MCF 10A (cell line): ENCODE measurements at regions not wholly inside any gene's neighbourhood (a gene's known extent, or its start where the extent isn't known, plus 50 kb on each side); places are given as distances from the start of the nearest gene placed in this dataset.

ENCODE experiments used
- BruUV-seq: library from RNA; stranded (reverse); fragments of 400-500 nt; replicated peaks from 2 replicates; lab custom pipeline; 2021; lab: Mats Ljungman, UMichigan
- CTCF ChIA-PET: fragments of 300-600 bp; sonication (Branson Sonifier 250); formaldehyde crosslinking; extraction: SDS; loops from one replicate; lab custom pipeline; 2021; ENCODE audit warnings: antibody characterized with exemption, inconsistent platforms; lab: Yijun Ruan, JAX
- POLR2A ChIA-PET: fragments of 300-600, 350-650 bp; sonication (Branson Sonifier 250); formaldehyde crosslinking; extraction: SDS; loops from one replicate; lab custom pipeline; 2020; ENCODE audit warnings: antibody characterized with exemption, inconsistent platforms; lab: Yijun Ruan, JAX
- DNase-seq: peaks from one replicate; pipeline ENCODE4 v3.0.0-alpha.2; 2018; ENCODE audit not compliant: unreplicated experiment
- H3K27ac Mint-ChIP-seq: one replicate; pipeline ENCODE4 v1.8.0; 2022; ENCODE audit warnings: mild to moderate bottlenecking, low read depth, mixed read lengths; ENCODE audit not compliant: unreplicated experiment
- H3K27me3 Mint-ChIP-seq: one replicate; pipeline ENCODE4 v1.8.0; 2022; ENCODE audit warnings: mixed read lengths; ENCODE audit not compliant: insufficient read depth, unreplicated experiment
- H3K36me3 Mint-ChIP-seq: one replicate; pipeline ENCODE4 v1.8.0; 2022; ENCODE audit warnings: mild to moderate bottlenecking, moderate library complexity, mixed read lengths; ENCODE audit not compliant: insufficient read depth, unreplicated experiment
- H3K4me1 Mint-ChIP-seq: one replicate; pipeline ENCODE4 v1.8.0; 2022; ENCODE audit warnings: mixed read lengths; ENCODE audit not compliant: insufficient read depth, unreplicated experiment
- H3K4me3 Mint-ChIP-seq: one replicate; pipeline ENCODE4 v1.8.0; 2022; ENCODE audit warnings: mild to moderate bottlenecking, moderate library complexity, mixed read lengths; ENCODE audit not compliant: unreplicated experiment
- H3K9me3 Mint-ChIP-seq: one replicate; pipeline ENCODE4 v1.8.0; 2022; ENCODE audit warnings: mixed read lengths; ENCODE audit not compliant: unreplicated experiment
- CTCF ChIP-seq: fragments of 200-600 bp; IDR thresholded peaks from one replicate; pipeline ENCODE4 v1.8.0; 2022; ENCODE audit warnings: antibody characterized with exemption, mild to moderate bottlenecking; ENCODE audit not compliant: unreplicated experiment
- intact Hi-C: fragments of 100-400 bp; cut with micrococcal nuclease; formaldehyde crosslinking; loops from 2 replicates; pipeline ENCODE4 v1.14.1; 2022

DNA sequence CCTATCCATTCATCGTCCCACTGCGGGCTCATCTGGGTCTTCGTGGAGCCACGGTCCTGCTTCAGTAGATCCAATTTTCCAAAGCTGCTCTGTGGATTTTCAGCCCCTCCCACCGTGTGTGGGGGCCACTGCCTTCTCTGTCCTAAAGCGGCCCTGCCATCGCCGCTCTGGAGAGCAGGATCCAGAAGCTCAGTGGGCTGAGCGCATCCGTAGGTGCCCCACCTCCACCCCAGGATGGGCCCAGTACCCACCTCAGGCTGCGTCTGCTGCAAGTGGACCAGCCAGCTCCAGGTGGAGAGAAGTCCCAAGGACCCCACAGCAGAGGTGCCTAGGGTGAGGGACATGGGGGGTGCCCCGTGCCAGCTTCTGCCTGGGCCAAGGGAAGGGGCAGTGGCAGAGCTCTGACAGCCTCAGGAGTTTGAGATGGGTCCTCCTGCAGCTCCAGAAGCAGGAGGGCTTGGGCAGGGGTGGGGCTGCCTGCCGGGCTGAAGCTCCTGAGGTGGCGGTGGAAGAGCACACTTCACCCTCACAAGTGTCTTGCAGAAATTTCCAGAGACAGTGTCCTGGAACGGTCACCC is 148.1 kb upstream of the C14orf180 start:
- H3K4me1 Mint-ChIP-seq, result no peaks in the 10 kb centered on the region
- POLR2A ChIA-PET, result no interaction called here
- H3K27ac Mint-ChIP-seq, result no peak overlapping the region
- no peak for DNase-seq
- no TSS peak for BruUV-seq
- TF ChIP-seq CTCF, result no peak
- H3K9me3 Mint-ChIP-seq, result no peaks in the 10 kb centered on the region
- H3K36me3 Mint-ChIP-seq, result no peaks in the 10 kb centered on the region
- H3K27me3 Mint-ChIP-seq, result peaks cover 25% of the 10 kb centered on the region
- CTCF ChIA-PET, result no interaction called here
- H3K4me3 Mint-ChIP-seq, result no peak overlapping the region
- intact Hi-C loops, result no loop called here

DNA sequence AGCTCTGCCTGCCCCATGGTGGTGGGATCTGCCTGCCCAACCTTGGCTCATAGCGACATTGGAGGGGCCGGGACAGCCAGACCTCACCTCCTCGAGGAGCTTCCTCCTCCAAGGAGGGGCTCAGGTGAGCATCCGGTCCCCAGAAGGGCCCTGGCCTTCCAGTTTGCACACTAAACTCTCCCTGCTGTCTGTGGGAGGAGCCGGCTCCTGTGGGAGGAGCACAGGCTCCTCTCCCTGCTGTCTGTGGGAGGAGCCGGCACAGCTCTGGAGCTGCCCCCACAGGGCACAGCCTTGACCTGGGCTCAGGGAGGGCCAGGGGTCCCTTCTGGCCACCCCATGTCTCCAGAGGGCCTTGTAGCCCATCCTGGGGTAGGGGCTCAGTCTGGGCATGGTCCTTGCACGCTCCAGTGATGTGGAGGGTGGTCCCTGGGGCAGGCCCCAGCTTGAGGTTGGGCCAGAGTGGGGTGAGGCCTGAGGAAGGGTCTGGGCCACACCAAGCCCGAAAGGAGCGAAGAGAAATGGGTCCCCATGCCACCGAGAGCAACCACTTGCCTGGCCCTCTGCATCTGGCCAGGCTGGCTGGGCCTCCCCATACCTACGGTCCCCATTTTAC is 147.5 kb upstream of the C14orf180 start:
- intact Hi-C loops, result no loop called here
- no peak for TF ChIP-seq CTCF
- H3K9me3 Mint-ChIP-seq, result no peaks in the 10 kb centered on the region
- no TSS peak for BruUV-seq
- ChIA-PET CTCF (no interaction called here), POLR2A (no interaction called here)
- no peak for DNase-seq
- no peaks in the 10 kb centered on the region for H3K4me1 Mint-ChIP-seq
- H3K27ac Mint-ChIP-seq, result no peak overlapping the region
- no peak overlapping the region for H3K4me3 Mint-ChIP-seq
- no peaks in the 10 kb centered on the region for H3K36me3 Mint-ChIP-seq
- H3K27me3 Mint-ChIP-seq, result peaks cover 25% of the 10 kb centered on the region

DNA sequence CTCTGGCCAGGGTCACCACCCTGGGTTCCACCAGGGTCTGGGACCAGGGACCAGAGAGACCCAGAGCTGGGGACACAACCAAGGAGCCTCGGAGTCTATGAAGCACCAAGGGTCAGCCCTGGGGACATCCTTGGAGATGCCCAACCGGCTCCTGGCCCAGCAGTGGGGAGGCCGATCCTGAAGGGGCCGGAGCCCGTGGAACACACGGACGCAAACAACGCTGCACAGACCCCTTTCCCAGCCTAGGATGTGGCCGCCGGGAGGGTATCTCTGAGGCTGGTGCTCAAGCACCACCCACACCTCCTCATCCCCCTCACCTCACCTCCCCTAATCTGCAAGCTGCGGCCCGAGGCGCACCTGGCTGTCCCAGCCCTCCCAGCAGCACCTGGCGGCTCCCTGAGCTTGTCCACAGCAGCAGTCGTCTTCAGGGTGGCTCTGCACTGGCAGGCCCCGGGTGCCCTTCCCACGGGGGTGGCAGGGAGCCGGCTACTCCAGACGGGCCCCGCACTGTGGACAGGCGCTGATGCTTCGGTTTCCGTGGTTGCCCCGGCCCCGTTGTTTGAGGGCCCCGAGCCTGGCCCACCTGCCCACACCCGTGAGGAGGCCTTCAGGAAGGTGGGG is 146.8 kb upstream of the C14orf180 start:
- Mint-ChIP-seq H3K4me1 (no peaks in the 10 kb centered on the region), H3K27me3 (peaks cover 25% of the 10 kb centered on the region), H3K36me3 (no peaks in the 10 kb centered on the region), H3K9me3 (no peaks in the 10 kb centered on the region), H3K27ac (no peak overlapping the region), H3K4me3 (no peak overlapping the region)
- no TSS peak for BruUV-seq
- intact Hi-C loops, result no loop called here
- ChIA-PET POLR2A (no interaction called here), CTCF (no interaction called here)
- no peak for TF ChIP-seq CTCF
- DNase-seq, result no peak

- Mint-ChIP-seq H3K9me3 (no peaks in the 10 kb centered on the region), H3K36me3 (no peaks in the 10 kb centered on the region), H3K27me3 (peaks cover 24% of the 10 kb centered on the region), H3K4me1 (no peaks in the 10 kb centered on the region), H3K4me3 (no peak overlapping the region), H3K27ac (no peak overlapping the region)
- BruUV-seq, result no TSS peak
- intact Hi-C loops, result no loop called here
- ChIA-PET CTCF (interaction anchor here (0.7 kb wide), 1 partner anchor 294 kb away, joined by 4 read pairs; no protein-coding TSS in a partner anchor), POLR2A (no interaction called here)
- no peak for DNase-seq
- no peak for TF ChIP-seq CTCF
These were observed 146.0 kb upstream of the C14orf180 start for GRCh38 chr14:104433401-104434213.
